HepG2 (cell line): ENCODE measurements at regions not wholly inside any gene's neighbourhood (a gene's known extent, or its start where the extent isn't known, plus 50 kb on each side); places are given as distances from the start of the nearest gene placed in this dataset.

Experiments used
- ASH2L ChIP-seq: fragments of 300-600, 200-600 bp; sonication (generic); IDR thresholded peaks from 2 replicates; pipeline ENCODE4 v1.7.0; 2017; ENCODE audit warnings: low read depth, mild to moderate bottlenecking, moderate library complexity, mixed read lengths, low read length; ENCODE audit not compliant: insufficient read length
- EZH2 ChIP-seq: conservative IDR thresholded peaks from 2 replicates; pipeline ENCODE4 v1.6.1; 2012; ENCODE audit warnings: mild to moderate bottlenecking, low read depth, low read length, moderate library complexity

- no peak for TF ChIP-seq EZH2
- TF ChIP-seq ASH2L: no peak
These were observed 138.5 kb upstream of the LGALSL start for GRCh38 chr2:64315291-64315960.
